ENCODE measurements at regions not wholly inside any gene's neighbourhood (a gene's known extent, or its start where the extent isn't known, plus 50 kb on each side); places are given as distances from the start of the nearest gene placed in this dataset.

GRCh38 chr3:157912514-157913451, 193.4 kb downstream of the SHOX2 start:
- TF ChIP-seq PHF20 (IDR thresholded peaks at IDR 0.05; ENCODE audit: partially characterized antibody) (no peak), ZBTB1 (CRISPR knock-in tag; IDR thresholded peaks at IDR 0.05; ENCODE audit: borderline replicate concordance, low read depth) (no peak), GATAD2A (IDR thresholded peaks at IDR 0.05) (no peak), ZNF76 (CRISPR knock-in tag; IDR thresholded peaks at IDR 0.05; ENCODE audit: borderline replicate concordance) (no peak), TCF15 (CRISPR knock-in tag; IDR thresholded peaks at IDR 0.05) (no peak), NCOA6 (IDR thresholded peaks at IDR 0.05) (no peak), E2F5 (CRISPR knock-in tag; IDR thresholded peaks at IDR 0.05) (no peak), NRF1 (conservative IDR thresholded peaks at IDR 0.05 in 1 of 2, IDR thresholded peaks at IDR 0.05 in 1 of 2) (no peak), ZC3H4 (CRISPR knock-in tag; IDR thresholded peaks at IDR 0.05; ENCODE audit: borderline replicate concordance) (no peak), ZBTB7A (IDR thresholded peaks at IDR 0.05; ENCODE audit: borderline replicate concordance, control insufficient read depth, low read depth, low read length) (no peak)
